Ureter (tissue), 1 donor: ENCODE measurements at regions not wholly inside any gene's neighbourhood (a gene's known extent, or its start where the extent isn't known, plus 50 kb on each side); places are given as distances from the start of the nearest gene placed in this dataset.
"Not testable (repeated sequence)": the region's sequence is repeated elsewhere in the genome, so short reads cannot be mapped to it uniquely, and the experiment has no call there.

ENCODE experiments used
- DNase-seq: peaks from one replicate; pipeline ENCODE4 v3.0.0-alpha.2; 2020; ENCODE audit warnings: low spot score
- donor health status: DM: yes; HTN: yes; CAD: no.

DNA sequence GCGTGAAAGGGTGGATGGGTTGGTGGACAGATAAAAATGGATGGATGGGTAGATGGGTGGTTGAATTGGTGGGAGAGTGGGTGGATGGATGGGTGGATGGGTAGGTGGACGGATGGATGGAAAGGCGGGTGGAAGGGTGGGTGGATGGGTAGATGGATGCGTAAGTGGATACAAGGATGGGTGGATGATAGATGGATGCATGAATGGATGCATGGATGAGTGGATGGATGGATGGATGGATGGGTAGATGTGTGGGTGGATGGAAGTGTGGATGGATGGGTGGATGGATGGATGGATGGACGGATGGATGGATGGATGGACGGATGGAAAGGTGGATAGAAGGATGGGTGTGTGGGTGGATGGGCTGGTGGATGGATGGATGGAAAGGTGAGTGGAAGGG is 77.0 kb upstream of the GRK3 start:
- DNase-seq, result no peak

GRCh38 chr22:25488244-25489020 is 76.0 kb upstream of the GRK3 start:
- no peak for DNase-seq

- no peak for DNase-seq
These were observed 74.5 kb upstream of the GRK3 start for GRCh38 chr22:25489947-25490346.

DNA sequence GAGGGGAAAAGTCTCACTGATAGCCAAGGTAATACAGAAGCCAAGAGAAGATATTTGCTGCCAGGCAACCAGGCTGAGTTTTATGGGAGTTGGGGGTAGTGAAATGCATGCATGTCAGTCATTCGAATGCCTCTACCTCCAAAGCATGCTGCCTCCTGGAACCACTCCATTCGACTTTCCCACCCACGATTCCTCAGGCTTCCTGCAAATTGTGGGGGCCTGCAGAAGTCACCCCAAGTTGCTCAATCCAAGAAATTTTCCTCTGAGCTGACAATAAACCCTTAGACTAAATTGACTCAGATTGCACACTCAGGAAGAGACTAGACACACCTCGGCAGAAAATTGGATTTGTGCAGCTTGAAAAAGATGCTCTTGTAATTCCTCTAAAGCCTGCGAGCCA is 73.6 kb upstream of the GRK3 start:
- DNase-seq, result no peak

DNA sequence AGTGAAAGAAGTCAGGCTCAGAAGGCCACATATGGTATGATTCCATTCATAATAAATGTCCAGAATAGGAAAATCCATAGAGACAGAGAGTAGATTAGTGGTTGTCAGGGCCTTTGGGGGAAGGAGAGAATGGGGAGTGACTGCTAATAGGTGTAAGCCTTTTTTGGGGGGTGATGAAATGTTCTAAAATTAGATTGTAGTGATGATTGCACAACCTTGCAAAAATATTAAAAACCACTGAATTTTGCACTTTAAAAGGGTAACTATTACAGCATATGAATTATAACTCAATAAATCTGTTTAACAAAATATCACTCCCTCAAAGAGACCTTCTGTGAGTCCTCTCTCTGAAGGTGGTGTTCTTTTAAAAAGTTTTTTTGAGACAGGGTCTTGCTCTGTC is 72.3 kb upstream of the GRK3 start:
- no peak for DNase-seq

- no peak for DNase-seq
These were observed 71.4 kb upstream of the GRK3 start for GRCh38 chr22:25492841-25493734.

DNA sequence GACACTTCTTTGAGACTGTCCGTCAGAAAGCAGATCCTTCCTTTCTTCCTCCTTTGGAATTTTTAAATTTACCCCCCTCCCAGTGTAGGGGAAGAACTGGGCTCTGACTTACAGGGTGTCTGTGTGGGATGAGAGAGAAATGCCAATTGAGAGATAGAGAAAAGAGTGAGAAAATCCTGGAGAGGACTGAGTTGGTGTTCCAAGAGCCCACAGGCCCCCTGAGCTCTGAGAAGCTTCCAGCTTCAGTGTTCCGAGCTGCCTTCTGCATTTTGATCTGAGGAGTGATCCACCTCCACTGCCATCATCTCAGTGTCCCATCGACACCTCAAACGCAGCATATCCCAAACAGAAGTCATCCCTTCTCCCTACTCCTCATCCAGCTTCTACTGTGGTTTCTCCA is 70.7 kb upstream of the GRK3 start:
- DNase-seq, result no peak

DNA sequence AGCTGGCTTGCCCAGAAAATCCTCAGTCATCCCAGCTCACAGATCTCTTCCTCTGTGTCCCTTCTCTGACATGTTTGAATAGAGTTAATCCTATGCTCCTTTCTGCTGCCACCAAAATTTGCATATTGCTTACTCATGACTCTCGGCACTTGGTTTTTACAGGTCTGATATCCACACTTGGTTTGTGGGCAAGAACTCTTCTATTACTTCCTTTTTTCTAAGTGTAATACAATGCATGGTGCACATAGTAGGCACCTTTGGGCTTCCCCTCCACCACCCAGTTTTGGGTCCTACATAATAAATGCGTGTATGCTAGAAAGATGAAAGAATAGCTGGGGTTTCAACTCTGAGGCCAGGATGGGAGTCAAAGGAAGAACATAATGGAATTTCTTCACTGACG is 69.7 kb upstream of the GRK3 start:
- no peak for DNase-seq

- no peak for DNase-seq
These were observed 69.2 kb upstream of the GRK3 start for GRCh38 chr22:25495285-25495684.

DNA sequence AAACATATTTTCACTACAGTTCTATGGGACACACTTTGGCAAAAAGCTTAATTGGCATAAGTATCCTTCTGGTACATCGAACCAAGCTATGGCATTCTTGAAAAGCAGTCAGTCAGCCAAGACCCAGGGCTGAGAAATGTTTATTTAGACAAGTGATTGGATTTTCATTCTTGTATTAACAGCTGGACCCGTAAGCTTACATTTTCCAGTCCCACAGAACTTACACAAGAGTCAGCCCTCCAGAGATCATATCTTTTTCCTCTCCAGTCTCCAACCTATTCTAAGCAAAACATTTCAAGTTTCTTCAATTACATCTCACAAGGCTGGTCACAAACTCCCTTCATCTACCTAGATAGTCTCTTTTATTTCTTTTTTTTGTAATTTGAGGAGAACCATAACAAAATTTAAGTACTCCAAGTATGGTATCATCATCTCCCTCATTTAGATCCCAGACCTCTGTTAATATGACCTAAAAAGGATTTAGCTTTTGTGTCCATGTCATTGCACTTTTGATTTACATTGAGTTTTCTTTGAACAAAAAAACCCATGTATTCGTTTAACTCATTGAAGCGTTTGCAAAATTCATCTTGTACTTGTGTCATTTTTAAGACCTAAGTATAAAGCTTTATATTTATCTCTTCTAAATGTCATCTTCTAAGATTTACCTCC is 67.9 kb upstream of the GRK3 start:
- DNase-seq, result no peak

- DNase-seq, result no peak
These were observed 67.3 kb upstream of the GRK3 start for GRCh38 chr22:25497181-25497641.

GRCh38 chr22:25497716-25498115 is 66.8 kb upstream of the GRK3 start:
- DNase-seq, result no peak

GRCh38 chr22:25500671-25501070 is 63.8 kb upstream of the GRK3 start:
- not testable (repeated sequence) for DNase-seq

DNA sequence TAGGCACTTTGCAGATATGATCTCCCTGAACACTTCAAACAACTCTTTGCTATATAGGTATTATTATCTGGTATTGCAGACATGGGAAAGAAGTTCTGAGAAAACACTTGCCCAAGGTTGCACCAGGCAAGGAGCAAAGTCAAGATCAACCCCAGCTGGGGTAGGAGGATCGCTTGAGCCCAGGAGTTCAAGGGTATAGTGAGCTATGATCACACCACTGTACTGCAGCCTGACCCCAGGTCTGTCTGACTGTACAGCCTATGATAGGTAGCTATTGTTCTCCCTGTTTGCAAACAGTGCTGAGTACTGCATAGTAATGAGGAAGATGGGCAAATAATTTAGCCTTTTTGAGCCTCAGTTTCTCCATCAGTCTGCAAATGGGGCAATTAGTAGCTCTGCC is 60.5 kb upstream of the GRK3 start:
- not testable (repeated sequence) for DNase-seq

DNA sequence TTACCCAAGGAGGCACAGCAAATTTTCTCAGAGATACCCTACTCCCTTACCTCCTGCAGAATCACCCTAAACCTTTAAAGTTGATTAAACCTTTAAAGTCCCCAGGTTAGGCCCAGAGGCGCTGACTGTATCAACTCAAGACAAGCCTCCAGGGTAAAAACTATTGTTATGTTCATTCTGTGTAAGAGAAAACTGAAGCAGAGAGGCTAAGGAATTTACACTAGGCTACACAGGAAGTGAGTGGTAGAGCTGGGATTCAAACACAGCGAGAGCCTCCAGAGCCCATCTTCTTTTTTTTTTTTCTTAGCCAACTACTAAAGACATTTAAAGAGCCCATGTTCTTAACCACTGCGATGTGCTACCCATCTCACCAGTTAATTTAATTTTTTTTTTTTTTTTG is 56.3 kb upstream of the GRK3 start:
- no peak for DNase-seq

DNA sequence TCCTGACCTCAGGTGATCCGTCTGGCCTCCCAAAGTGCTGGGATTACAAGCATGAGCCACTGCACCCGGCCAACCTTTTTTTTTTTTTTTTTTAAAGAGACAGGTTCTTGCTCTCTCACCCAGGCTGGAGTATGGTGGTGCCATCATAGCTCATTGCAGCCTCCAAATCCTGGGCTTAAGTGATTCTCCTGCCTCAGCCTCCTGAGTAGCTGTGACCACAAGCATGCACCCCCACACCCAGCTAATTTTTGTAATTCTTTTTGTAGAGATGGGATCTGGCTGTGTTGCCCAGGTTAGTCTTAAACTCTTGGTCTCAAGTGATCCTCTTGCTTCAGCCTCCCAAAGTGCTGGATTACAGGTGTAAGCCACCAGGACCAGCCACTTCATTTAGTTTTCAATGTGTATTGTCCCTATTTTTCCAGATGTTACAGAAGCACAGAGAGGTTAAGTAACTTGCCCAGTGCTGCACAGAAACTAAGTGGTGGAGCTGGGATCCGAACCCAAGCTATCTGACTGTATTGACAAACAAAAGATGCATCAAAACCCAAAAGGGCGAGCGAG is 55.6 kb upstream of the GRK3 start:
- no peak for DNase-seq

DNA sequence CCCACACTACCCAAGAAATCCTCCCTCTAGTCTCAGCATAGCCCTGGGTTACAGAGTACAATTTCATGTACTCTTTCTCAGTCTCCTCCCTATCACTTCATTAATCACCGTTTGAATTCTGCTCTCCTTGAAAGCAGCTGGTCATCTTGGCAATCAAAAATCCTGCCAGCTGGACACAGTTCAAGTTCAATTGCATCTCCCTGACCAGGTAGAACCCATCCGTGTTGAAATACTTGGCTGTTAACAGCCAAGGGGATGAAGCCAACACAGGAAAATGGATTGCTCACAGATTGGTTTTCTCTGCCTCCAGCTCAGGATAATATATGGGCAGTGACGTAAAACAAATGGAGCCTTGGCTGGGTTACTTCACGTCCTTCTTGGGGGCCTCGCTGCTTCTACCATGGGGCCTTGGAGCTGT is 55.1 kb upstream of the GRK3 start:
- no peak for DNase-seq

DNA sequence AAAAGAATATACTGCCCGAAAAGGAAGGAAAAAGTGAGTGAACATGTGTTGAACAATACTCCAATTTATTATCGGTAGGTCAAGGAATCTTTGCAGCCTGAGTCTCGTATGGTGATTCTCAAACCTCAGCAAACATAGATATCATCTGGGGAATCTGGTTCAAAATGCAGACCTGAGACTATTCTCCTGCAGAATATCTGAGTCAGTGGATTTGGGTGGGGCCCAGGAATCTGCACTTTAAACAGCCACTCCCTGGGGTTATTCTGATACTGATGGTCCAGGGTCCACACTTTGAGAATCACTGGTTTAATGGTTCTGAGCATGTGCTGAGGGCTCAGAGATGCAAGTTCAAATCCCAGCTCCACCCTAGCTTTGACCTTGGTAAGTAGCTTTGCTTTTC is 53.6 kb upstream of the GRK3 start:
- no peak for DNase-seq

DNA sequence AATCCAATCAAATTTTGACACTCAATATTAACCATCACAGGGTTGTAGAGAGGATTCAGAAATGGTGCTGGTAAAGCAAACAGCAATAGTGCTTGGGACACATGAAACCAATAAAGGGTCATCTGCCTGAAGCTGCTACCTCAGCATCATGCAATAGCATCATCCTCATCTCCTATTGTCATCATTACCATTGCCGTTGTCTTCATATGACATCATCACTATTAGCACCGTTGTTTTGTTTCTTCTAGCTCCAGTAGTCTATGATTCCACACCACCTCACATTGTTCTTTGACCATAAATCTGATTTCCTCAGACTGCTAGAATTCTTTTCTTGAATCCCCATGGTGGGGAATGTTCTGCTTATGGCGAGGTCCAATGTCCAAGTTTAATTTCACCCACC is 52.8 kb upstream of the GRK3 start:
- no peak for DNase-seq

DNA sequence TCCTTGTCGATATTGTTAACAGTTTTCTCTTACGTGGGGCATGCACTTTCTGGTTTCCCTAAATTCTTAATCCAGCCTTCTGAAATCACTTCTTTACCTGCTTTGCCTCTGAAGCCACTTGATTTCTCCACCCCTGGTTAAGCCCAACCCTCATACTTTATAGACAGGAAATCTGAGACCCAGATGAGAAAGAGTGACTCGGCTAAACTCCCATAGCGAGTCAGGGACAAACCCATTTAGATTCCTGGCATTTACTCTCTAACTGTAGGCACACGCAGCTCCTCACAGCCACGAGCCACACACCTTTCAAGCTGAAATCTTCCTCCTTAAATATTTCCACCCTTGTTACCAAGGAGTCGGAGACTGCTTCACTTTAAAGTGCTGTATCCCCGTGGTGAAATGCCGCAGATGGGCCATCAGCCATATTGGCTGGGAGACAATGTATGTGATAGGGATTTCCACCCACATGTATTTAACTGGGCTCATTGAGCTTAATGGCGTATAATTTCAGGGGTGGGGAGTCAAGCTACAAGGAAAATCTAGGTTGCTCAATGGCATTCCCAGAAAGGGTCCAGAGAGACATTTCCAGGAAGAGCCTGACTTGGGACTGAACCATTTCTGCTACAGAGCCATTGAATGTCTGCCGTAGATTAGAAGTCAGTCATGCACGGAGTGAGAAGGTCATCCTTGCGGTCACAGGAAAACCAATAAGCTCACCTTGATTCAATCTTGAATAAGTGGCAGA is 49.9 kb upstream of the GRK3 start:
- DNase-seq, result no peak
